H9 (cell line): ENCODE measurements at regions not wholly inside any gene's neighbourhood (a gene's known extent, or its start where the extent isn't known, plus 50 kb on each side); places are given as distances from the start of the nearest gene placed in this dataset.

Experiments
- DNase-seq: peaks from one replicate; pipeline ENCODE4 v3.0.0-alpha.2; 2017
- H2AFZ ChIP-seq: one replicate; pipeline ENCODE4 v1.6.1; 2013; ENCODE audit warnings: mild to moderate bottlenecking, low read length, control low read depth, moderate library complexity
- H2AK5ac ChIP-seq: 2 replicates; pipeline ENCODE4 v1.6.1; 2013; ENCODE audit warnings: low read length, control low read depth, mixed read lengths; ENCODE audit not compliant: insufficient read length
- H2BK120ac ChIP-seq: one replicate; pipeline ENCODE4 v1.6.1; 2013; ENCODE audit warnings: low read depth, mild to moderate bottlenecking, low read length, control low read depth, inconsistent platforms; ENCODE audit not compliant: poor library complexity, severe bottlenecking
- H2BK12ac ChIP-seq: 2 replicates; pipeline ENCODE4 v1.6.1; 2013; ENCODE audit warnings: low read length, control low read depth, mixed read lengths, low read depth; ENCODE audit not compliant: insufficient read length
- H2BK15ac ChIP-seq: 2 replicates; pipeline ENCODE4 v1.6.1; 2013; ENCODE audit warnings: low read depth, low read length, control low read depth
- H2BK20ac ChIP-seq: one replicate; pipeline ENCODE4 v1.6.1; 2013; ENCODE audit warnings: low read depth, mild to moderate bottlenecking, low read length, control low read depth, inconsistent platforms; ENCODE audit not compliant: poor library complexity, severe bottlenecking
- H2BK5ac ChIP-seq: 2 replicates; pipeline ENCODE4 v1.6.1; 2013; ENCODE audit warnings: low read length, control low read depth, mixed read lengths; ENCODE audit not compliant: insufficient read length
- H3K14ac ChIP-seq: 2 replicates; pipeline ENCODE4 v1.6.1; 2013; ENCODE audit warnings: low read length, control low read depth; ENCODE audit not compliant: insufficient read depth
- H3K18ac ChIP-seq: 2 replicates; pipeline ENCODE4 v1.6.1; 2013; ENCODE audit warnings: low read depth, mild to moderate bottlenecking, mixed read lengths, low read length, control low read depth; ENCODE audit not compliant: insufficient read length
- H3K23ac ChIP-seq: 2 replicates; pipeline ENCODE4 v1.6.1; 2013; ENCODE audit warnings: low read length, control low read depth, mixed read lengths, low read depth; ENCODE audit not compliant: insufficient read length
- H3K23me2 ChIP-seq: 2 replicates; pipeline ENCODE4 v1.6.1; 2013; ENCODE audit warnings: low read depth, mild to moderate bottlenecking, mixed read lengths, low read length, control low read depth; ENCODE audit not compliant: insufficient read length, poor library complexity, severe bottlenecking
- H3K27ac ChIP-seq: 2 replicates; pipeline ENCODE4 v1.5.1; 2013; ENCODE audit warnings: low read length, control low read depth, mixed read lengths, low read depth; ENCODE audit not compliant: insufficient read length
- H3K27me3 ChIP-seq: 2 replicates; pipeline ENCODE4 v1.6.1; 2013; ENCODE audit warnings: low read length, control low read depth, inconsistent platforms; ENCODE audit not compliant: insufficient read depth
- H3K4ac ChIP-seq: 2 replicates; pipeline ENCODE4 v1.6.1; 2013; ENCODE audit warnings: low read depth, mild to moderate bottlenecking, control low read depth, inconsistent platforms, low read length, moderate library complexity
- H3K4me1 ChIP-seq: 2 replicates; pipeline ENCODE4 v1.6.1; 2013; ENCODE audit warnings: low read length, control low read depth, inconsistent platforms; ENCODE audit not compliant: insufficient read depth
- H3K4me2 ChIP-seq: 2 replicates; pipeline ENCODE4 v1.6.1; 2013; ENCODE audit warnings: low read length, control low read depth, mixed read lengths; ENCODE audit not compliant: insufficient read length, insufficient read depth
- H3K56ac ChIP-seq: 2 replicates; pipeline ENCODE4 v1.6.1; 2013; ENCODE audit warnings: low read depth, mild to moderate bottlenecking, mixed read lengths, low read length, control low read depth; ENCODE audit not compliant: insufficient read length
- H3K79me1 ChIP-seq: 2 replicates; pipeline ENCODE4 v1.6.1; 2013; ENCODE audit warnings: low read depth, mild to moderate bottlenecking, moderate library complexity, low read length, control low read depth, inconsistent platforms; ENCODE audit not compliant: insufficient read depth, poor library complexity, severe bottlenecking
- H3K79me2 ChIP-seq: 2 replicates; pipeline ENCODE4 v1.6.1; 2013; ENCODE audit warnings: low read length, control low read depth, inconsistent platforms; ENCODE audit not compliant: insufficient read depth
- H3K9ac ChIP-seq: 2 replicates; pipeline ENCODE4 v1.6.1; 2013; ENCODE audit warnings: low read length, control low read depth, mixed read lengths; ENCODE audit not compliant: insufficient read length; ENCODE audit errors: extremely low read depth
- H3K9me3 ChIP-seq: one replicate; pipeline ENCODE4 v1.6.1; 2013; ENCODE audit warnings: low read depth, low read length, inconsistent platforms; ENCODE audit not compliant: control insufficient read depth
- H3T11ph ChIP-seq: one replicate; pipeline ENCODE4 v1.6.1; 2013; ENCODE audit warnings: mild to moderate bottlenecking, low read length, control low read depth, inconsistent platforms
- H4K20me1 ChIP-seq: one replicate; pipeline ENCODE4 v1.6.1; 2013; ENCODE audit not compliant: control insufficient read depth, insufficient read length, insufficient read depth
- H4K5ac ChIP-seq: 2 replicates; pipeline ENCODE4 v1.6.1; 2013; ENCODE audit warnings: low read depth, mild to moderate bottlenecking, mixed read lengths, low read length, control low read depth; ENCODE audit not compliant: insufficient read length
- H4K8ac ChIP-seq: replicated peaks from 2 replicates; pipeline ENCODE4 v1.6.1; 2013; ENCODE audit warnings: low read length, control low read depth, mixed read lengths, low read depth; ENCODE audit not compliant: insufficient read length
- H4K91ac ChIP-seq: 2 replicates; pipeline ENCODE4 v1.6.1; 2013; ENCODE audit warnings: low read depth, mild to moderate bottlenecking, moderate library complexity, mixed read lengths, low read length, control low read depth; ENCODE audit not compliant: insufficient read length
- H3K27ac Mint-ChIP-seq, 3 experiments: 2 replicates in 2 of 3; 3 replicates in 1 of 3; pipeline ENCODE4 v1.8.0; 2020 to 2021; ENCODE audit warnings: mixed read lengths in 3 of 3, mild to moderate bottlenecking in 1 of 3, moderate library complexity in 1 of 3
- H3K27me3 Mint-ChIP-seq: 2 replicates; pipeline ENCODE4 v1.8.0; 2021; ENCODE audit warnings: low read depth, mild to moderate bottlenecking, moderate library complexity, mixed read lengths
- H3K36me3 Mint-ChIP-seq, 3 experiments: 2 replicates in 2 of 3; 3 replicates in 1 of 3; pipeline ENCODE4 v1.8.0; 2020 to 2021; ENCODE audit warnings: low read depth in 3 of 3, mixed read lengths in 3 of 3; ENCODE audit not compliant: insufficient read depth in 1 of 3
- H3K4me1 Mint-ChIP-seq, 2 experiments: 2 replicates each; pipeline ENCODE4 v1.8.0; 2020; ENCODE audit warnings: mixed read lengths in 2 of 2
- H3K4me3 Mint-ChIP-seq, 2 experiments: 2 replicates in 1 of 2; 3 replicates in 1 of 2; pipeline ENCODE4 v1.8.0; 2020 to 2021; ENCODE audit warnings: mild to moderate bottlenecking in 2 of 2, mixed read lengths in 2 of 2, moderate library complexity in 1 of 2
- H3K9me3 Mint-ChIP-seq, 2 experiments: 2 replicates in 1 of 2; 3 replicates in 1 of 2; pipeline ENCODE4 v1.8.0; 2020; ENCODE audit warnings: mild to moderate bottlenecking in 2 of 2, mixed read lengths in 2 of 2, moderate library complexity in 1 of 2
- WGBS: extraction: QIAGEN DNeasy Blood & Tissue Kit; methylation state at CpG from one replicate; pipeline ENCODE4 v1.1.7; 2013; ENCODE audit warnings: missing lambda C conversion rate, low lambda C conversion rate, mixed read lengths; ENCODE audit not compliant: insufficient read length; ENCODE audit errors: extremely low coverage; 5-methylcytosine and 5-hydroxymethylcytosine counted together
- TF ChIP-seq, protein P1 (sequence below): fragments of 200-600 bp; sonication (generic); conservative IDR thresholded peaks from 3 replicates; pipeline ENCODE4 v1.8.0; 2021; ENCODE audit warnings: antibody characterized with exemption, mild to moderate bottlenecking

GRCh38 chr1:14031461-14031860 lies 331.5 kb downstream of the PRDM2 start:
- Mint-ChIP-seq H3K27ac (no peak overlapping the region), H3K4me1 (no peaks in the 10 kb centered on the region), H3K27me3 (peaks cover 31% of the 10 kb centered on the region), H3K36me3 (peaks cover 2 to 4% (median 4%) of the 10 kb centered on the region in 3 experiments; a peak in 4 of 7 replicates), H3K4me3 (no peak overlapping the region), H3K9me3 (peaks cover 14 to 17% of the 10 kb centered on the region in 2 experiments; a peak in 4 of 5 replicates)
- Histone ChIP-seq H3K23ac (no peak overlapping the region), H3K14ac (no peak overlapping the region), H3K56ac (no peak overlapping the region), H2AFZ (no peak overlapping the region), H3K79me2 (no peaks in the 10 kb centered on the region), H3K27ac (no peak overlapping the region), H2BK120ac (no peak overlapping the region), H3K9ac (no peak overlapping the region), H3T11ph (no peak overlapping the region), H3K23me2 (no peaks in the 10 kb centered on the region), H3K4ac (no peak overlapping the region), H3K79me1 (no peaks in the 10 kb centered on the region), H4K20me1 (no peaks in the 10 kb centered on the region), H2BK15ac (no peak overlapping the region), H4K91ac (no peak overlapping the region), H2BK12ac (no peak overlapping the region), H3K27me3 (no peaks in the 10 kb centered on the region), H3K4me2 (no peak overlapping the region), H2BK20ac (no peak overlapping the region), H3K4me1 (no peaks in the 10 kb centered on the region), H2BK5ac (no peak overlapping the region), H4K5ac (no peak overlapping the region), H3K18ac (no peak overlapping the region), H2AK5ac (no peak overlapping the region), H4K8ac (no peak overlapping the region), H3K9me3 (peaks cover 6% of the 10 kb centered on the region)
- no CpG with 5 or more reads among the region's 3 CpGs for WGBS
- DNase-seq = no peak
- TF ChIP-seq, protein P1, sequence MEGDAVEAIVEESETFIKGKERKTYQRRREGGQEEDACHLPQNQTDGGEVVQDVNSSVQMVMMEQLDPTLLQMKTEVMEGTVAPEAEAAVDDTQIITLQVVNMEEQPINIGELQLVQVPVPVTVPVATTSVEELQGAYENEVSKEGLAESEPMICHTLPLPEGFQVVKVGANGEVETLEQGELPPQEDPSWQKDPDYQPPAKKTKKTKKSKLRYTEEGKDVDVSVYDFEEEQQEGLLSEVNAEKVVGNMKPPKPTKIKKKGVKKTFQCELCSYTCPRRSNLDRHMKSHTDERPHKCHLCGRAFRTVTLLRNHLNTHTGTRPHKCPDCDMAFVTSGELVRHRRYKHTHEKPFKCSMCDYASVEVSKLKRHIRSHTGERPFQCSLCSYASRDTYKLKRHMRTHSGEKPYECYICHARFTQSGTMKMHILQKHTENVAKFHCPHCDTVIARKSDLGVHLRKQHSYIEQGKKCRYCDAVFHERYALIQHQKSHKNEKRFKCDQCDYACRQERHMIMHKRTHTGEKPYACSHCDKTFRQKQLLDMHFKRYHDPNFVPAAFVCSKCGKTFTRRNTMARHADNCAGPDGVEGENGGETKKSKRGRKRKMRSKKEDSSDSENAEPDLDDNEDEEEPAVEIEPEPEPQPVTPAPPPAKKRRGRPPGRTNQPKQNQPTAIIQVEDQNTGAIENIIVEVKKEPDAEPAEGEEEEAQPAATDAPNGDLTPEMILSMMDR = no peak
